IPS-18c (cell line): ENCODE measurements at regions not wholly inside any gene's neighbourhood (a gene's known extent, or its start where the extent isn't known, plus 50 kb on each side); places are given as distances from the start of the nearest gene placed in this dataset.
"Not testable (repeated sequence)": the region's sequence is repeated elsewhere in the genome, so short reads cannot be mapped to it uniquely, and the experiment has no call there.

Experiments used
- H3K4me3 ChIP-seq: 2 replicates; pipeline ENCODE4 v1.7.0; 2013; ENCODE audit warnings: low read depth, mild to moderate bottlenecking, low read length, moderate library complexity; ENCODE audit not compliant: insufficient read depth
- H3K9me3 ChIP-seq: one replicate; pipeline ENCODE4 v1.6.1; 2013; ENCODE audit warnings: mild to moderate bottlenecking, low read length, moderate library complexity; ENCODE audit not compliant: control insufficient read depth, insufficient read depth

DNA sequence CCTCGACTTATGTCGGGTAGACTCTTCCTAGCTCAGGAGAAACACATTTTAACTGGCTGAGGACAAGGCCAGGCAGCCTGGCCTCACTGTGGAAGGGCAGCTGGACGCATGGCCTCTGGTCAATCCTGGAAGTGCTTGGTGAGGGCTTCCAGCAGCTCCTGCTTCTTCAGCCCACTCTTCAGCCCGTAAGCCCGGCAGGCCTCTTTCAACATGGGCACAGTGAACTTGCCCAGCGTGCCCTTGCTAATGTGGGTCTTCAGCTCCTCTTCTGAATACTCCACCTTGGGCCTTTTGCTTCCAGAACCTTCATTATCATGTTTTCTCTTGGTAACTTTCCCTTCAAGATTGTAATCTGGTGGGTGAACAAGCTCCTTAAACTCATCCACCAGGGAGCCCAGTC is 132.2 kb upstream of the MAMLD1 start:
- H3K4me3 ChIP-seq: not testable (repeated sequence)
- H3K9me3 ChIP-seq: peaks cover 14% of the 10 kb centered on the region

DNA sequence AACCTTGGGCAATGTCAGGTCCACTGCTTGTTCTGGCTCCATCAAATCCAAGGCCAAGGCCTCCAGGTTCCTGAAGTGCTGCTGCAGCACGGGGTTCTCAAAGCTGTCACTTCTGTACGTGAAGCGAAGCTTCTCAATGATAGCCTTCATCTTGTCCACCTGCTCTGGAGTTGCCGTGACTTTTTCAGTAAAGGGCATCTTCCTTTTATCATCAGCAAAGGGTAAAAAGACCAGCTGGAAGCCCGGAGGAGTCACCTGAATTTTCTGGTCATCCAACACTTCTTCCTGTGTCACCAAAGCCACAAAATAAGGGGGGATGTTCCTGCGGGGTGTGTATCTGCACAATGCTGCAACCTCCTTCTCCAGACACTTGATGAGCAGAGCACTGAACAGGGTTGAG is 131.7 kb upstream of the MAMLD1 start:
- H3K9me3 ChIP-seq: peaks cover 14% of the 10 kb centered on the region
- H3K4me3 ChIP-seq: not testable (repeated sequence)

DNA sequence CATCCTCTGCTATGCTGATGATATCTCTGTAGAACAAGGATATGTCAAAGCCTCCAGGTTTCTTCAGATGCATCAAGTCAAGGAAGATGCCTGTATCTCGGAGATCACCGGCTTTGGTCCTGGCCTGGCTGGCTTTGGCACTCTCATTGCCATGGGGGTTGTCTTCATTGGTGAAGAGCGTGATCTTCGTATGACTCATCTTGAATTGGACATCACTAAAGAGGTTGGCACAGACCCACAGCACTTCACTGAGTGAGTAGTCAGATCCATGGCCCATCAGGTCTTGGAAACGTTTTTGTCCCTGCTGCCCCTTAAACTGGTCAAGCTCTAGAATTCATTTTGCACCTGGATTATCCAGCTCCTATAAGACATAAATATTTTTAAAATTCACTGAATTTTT is 130.9 kb upstream of the MAMLD1 start:
- H3K9me3 ChIP-seq: peaks cover 11% of the 10 kb centered on the region

DNA sequence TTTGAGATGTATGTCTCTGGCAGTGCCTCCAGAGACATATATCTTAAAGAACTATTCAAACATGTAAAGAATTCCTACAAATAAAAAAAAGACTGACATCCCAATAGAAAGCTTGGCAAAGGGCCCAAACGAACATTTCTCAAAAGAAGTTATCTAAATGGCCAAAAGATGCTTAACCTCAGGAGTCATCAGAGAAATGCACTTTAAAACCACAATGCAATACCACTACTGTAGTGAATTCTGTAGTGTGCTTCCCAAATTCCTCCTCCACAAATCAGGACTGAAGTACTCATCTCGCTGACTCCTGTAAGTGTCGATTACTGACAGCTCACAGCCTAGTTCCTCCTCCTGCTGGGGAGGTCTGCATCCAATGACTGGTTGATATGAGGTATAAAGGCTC is 129.0 kb upstream of the MAMLD1 start:
- Histone ChIP-seq H3K9me3 (peaks cover 6% of the 10 kb centered on the region), H3K4me3 (no peak overlapping the region)

More for the DNA sequence above, 130.9 kb upstream of the MAMLD1 start:
- not testable (repeated sequence) for H3K4me3 ChIP-seq

DNA sequence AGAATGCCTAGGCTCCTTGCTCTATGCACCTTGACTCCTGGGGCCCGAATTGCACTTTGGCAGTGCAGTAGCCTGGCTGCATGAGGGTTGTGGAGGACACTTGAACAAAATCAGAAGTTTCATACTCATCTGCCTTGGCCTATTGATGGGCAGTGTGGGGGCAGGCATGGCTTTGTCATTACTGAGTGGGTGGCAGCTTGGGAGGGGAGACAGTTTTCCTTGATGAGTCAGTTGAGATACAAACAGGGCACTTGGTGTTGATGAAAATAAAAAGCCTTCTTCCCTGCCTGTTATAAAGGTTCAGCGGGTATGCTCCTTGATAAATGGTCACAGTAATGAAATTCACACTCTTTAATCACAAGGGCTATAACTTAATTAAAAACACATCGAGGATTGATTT is 126.8 kb upstream of the MAMLD1 start:
- H3K4me3 ChIP-seq: no peak overlapping the region
- H3K9me3 ChIP-seq: peaks cover 3% of the 10 kb centered on the region

DNA sequence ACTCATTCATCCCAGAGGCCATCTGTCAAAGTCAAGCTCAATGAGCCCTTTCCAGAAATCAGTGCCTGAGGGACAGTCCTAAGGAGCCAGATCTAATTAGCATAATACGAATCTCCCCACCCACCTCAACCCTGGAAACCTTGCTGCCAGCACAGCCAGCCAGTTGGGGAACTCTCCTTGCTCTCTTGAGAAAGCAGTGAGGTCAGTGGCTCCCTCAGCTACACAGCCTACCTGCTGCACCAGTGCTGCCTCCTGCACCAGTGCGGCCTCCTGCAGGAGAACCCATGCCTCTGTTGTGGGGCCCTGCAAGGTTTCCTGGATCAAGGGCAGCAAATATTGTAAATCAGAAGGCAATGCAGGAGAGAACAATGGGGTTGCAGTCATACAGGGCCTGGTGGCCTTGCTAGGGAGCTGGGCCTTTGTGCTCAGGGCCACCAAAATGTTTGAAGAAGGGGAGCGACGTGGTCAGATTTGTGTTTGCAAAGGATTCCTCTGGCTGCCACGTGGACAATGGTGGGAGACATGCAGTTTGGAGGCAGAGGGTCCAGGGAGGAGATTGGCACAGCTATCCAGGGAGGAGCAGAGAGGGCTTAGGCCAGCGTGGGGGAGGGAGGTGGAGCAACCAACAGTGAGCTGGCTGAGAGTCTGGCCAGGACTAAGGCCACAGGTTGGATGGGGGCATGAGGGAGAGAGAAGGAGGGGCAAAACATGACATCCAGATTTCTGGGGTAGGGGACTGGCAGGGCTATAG is 124.3 kb upstream of the MAMLD1 start:
- no peak overlapping the region for H3K4me3 ChIP-seq
- H3K9me3 ChIP-seq: peaks cover 3% of the 10 kb centered on the region

DNA sequence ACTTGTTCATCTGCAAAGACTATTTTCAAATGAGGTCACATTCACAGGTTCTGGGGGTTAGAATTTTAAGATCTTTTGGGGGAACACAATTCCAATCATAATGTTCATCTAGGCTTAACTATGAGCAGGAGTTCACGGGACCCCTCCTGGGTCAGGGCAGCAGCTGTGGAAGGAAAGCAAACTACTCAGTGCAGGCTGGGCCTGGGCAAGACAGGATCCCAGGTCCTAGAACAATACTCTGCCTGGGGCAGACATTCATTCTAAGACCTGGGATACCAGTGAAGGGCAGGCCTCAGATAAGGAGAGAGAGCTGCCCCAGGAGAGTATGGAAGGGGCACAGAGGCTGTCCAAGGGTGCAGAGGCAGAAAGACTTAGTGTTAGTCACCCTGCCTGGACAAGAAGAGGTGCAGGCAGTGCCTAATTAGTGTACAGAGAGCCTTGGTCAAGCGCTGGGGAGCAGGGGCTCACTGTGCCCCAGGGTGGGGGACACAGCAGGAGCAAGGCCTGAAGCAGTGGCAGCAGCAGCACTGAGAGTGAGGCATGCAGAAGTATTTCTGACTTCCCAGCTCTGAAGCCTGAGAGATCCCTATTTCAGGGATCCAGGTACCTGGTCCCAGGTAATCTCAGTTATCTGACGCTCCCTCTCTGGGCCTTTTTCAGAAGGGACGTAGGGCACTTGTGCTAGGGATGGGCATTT is 123.0 kb upstream of the MAMLD1 start:
- H3K4me3 ChIP-seq: no peak overlapping the region
- peaks cover 3% of the 10 kb centered on the region for H3K9me3 ChIP-seq

DNA sequence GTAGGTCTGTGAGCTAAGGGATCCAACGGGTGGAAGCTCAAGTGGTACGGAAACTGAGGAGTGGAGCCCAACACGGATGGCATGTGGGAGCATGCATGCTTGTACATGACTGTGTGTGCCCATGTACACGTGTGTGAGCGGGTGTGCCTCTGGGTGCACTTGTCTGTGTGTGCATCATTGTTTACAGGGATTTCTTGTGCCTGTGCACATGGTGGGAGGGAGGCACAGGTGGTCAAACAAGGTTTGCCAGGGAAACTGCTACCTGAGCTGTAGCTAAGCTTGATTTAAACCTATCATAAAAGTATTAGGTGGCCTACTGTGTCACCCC is 122.5 kb upstream of the MAMLD1 start:
- Histone ChIP-seq H3K9me3 (peaks cover 3% of the 10 kb centered on the region), H3K4me3 (no peak overlapping the region)

DNA sequence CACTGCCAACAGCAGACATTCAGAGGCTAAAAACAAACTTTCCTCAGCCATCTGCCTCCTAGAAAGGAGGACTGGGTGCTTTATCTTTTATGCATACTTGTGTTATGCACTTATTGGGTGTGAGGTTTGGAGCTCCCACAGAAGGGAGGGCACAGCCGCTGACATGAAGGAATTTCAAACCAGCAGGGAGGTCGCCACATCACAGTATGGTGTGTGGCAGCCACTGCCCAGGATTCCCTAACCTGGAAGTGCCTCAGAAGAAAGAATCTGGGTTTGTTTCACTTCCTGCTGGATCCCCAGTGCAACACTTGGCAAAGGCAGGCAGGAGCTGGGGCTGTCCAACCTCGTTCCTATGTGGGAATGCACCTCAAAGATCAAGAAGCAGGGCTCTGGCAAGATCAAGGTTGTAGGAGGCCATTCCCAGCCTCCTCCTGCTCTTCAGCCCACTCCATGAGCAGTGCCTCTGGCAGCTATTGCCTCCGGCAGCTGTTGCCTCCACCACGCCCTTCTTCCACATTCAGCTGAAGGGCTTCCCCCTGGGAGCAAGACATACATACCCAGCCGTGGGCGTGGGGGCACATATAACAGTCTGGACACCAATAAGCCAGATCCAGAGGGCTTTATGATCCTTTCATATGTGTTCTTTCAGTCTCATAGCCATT is 109.0 kb upstream of the MAMLD1 start:
- no peak overlapping the region for H3K4me3 ChIP-seq
- peaks cover 6% of the 10 kb centered on the region for H3K9me3 ChIP-seq

DNA sequence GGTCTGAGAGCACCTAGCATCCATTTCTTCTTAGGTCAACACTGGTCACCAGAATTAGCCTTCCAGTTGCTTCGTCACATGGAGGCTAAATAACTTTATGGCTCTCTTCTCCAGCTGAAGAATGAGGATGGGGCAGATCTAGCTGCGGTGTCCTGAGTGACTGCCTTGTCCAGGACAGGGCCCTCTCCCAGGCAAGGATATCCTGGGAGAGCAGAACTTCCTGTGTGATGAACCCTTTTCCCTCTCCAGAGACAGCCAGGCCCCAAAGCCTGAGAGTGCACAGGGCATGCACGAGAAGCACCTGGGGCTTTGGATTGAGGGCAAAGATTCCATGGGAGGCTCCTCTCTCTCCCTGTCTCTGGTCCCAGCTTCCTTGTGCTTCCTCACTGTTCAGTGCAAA is 108.2 kb upstream of the MAMLD1 start:
- Histone ChIP-seq H3K4me3 (no peak overlapping the region), H3K9me3 (peaks cover 10% of the 10 kb centered on the region)

DNA sequence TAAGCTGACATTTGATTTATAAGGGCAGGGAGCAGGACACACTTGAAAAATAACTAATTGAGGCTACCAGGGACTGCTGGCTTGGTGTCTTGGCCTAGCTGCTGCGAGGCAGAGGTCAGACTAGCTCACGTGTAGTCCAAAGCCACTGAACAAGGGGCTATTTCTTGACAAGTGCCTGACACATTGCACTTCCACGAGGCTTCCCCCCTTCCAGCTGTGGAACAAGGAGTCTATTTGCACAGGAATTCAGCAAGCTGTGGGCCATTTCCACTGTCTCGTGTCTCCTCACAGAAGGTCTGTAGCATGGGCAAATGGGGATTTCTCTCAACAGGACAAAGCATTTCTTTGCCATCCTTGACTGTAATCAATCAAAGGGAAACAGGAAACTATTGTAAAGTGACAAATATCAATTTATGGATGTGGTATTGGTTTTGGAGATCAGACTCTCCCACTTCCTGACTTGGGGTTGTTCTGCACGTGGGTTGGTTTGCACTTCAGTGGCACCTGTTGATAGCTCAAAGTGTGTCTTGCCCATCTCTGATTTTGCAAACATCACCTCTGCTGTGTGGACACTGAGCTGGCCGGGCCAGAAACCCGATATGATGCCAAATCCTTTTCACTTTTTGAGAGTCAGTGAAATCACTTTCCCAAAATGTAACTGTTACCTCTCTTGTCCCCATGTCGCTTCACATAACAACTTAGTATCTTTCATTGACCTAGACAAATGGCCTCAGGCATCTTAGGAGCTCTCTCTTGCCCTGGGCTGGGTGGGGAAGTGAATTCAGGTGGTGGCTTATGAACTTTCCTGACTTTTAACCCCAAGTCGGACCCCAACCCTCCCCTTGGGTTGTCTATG is 107.4 kb upstream of the MAMLD1 start:
- no peak overlapping the region for H3K4me3 ChIP-seq
- H3K9me3 ChIP-seq: peaks cover 10% of the 10 kb centered on the region

DNA sequence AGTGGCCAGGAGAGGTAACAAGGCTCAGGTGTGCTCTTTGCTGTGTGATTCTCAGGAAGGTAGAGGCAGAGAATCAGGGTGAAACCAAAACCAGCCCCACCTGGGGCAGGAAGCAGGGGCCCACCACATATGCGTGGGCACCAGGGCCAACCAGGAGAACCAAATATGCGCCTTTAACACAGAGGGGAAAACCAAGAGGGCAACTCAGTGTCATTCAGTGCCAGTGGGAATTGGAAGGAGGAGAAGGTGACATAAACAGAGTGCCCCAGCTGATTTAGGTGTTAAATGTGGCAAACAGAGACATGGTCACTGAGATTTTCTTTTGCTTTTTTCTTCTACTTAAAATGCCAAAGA is 106.8 kb upstream of the MAMLD1 start:
- no peak overlapping the region for H3K4me3 ChIP-seq
- peaks cover 10% of the 10 kb centered on the region for H3K9me3 ChIP-seq

DNA sequence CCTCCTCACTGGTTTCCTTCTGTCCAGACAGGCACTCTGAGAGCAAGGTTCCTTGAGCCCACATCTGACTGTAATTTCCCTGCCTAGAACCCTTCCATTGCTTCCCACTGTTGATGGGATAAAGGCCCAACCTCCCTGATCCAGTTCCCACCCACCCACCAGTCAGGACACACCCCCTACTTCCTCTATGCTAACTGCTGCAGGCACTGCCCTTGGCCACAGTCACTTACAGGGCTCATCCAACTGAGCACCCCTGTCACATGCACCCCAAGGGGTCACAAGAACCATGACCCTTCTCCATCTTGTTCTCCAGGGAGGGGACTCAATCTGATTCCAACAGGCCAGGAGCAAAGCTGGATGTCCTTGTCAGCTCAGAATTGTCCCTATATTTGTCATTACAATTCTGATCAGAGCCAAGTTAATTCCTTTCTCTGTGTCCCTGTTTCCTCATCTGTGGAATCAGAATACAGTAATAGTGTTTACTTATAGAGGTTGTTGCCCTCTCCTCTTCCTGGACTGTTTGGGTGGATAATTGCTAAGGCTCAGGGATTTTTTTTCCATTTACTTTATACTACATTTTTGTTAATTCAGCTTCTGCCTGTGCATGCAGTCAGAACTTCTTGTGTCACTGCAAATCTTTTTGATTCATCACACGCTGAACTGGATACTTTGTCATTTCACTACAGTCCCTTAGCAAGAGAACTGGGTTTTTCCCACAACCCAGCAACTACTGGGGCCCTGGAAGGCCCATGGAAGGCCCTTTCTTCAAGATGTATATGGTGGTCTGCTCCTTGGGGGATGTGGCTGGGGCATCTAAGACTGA is 105.6 kb upstream of the MAMLD1 start:
- Histone ChIP-seq H3K9me3 (peaks cover 10% of the 10 kb centered on the region), H3K4me3 (no peak overlapping the region)

DNA sequence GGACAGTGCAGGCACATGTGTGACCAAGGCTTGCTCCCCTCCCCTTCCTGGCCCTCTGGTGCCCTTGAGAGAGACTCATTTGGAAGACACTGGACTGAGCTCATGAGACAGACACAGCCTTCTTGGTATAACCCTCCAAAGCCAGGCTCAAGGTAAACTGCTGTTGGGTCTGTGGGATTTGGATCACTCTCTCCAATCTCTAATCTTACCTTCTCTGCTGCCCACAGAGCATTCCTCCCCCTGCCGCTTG is 105.0 kb upstream of the MAMLD1 start:
- no peak overlapping the region for H3K4me3 ChIP-seq
- peaks cover 10% of the 10 kb centered on the region for H3K9me3 ChIP-seq

DNA sequence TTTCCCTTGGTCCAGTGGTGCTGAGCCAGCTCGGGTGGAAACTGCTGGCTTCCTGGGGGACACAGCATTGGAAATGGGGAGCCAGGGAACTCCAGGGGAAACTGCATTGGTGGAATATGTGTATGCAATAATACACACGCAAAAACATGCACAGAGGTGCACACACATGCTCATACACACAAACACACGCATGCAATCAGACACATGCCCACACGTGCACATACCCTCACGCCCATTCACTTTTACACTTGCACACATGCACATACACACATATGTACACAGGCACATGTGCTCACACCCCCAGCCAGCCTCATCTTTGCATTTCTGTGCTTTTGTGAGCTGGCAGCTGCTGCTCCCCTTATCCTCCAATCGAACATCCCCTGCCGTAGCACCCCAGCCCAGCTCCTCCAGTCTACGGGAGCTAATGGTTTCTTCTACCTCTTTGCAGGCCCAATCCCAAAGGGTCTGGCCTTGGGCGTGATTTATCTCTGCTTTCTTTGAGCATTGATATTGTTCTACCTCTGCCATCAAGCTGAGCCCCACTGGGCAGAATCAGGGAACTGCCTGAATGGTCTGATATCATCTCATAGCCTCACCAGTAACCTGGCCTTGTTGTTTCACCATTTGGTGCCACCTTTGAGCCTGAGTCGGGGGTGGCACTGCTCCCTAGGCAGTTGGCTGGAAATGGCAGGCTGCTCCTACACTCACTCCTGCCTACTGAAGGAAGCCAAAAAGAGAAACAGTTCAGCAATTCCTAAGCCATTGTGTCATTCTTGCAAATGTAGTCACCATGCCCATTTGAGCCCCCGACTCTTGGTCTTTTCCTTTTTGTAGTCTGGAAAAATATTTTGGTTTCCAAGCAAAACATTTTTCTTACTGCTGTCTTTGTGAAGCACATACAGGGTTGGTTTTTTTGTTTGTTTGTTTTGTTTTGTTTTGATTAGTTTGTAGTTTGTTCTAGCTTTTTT is 104.4 kb upstream of the MAMLD1 start:
- peaks cover 9% of the 10 kb centered on the region for H3K9me3 ChIP-seq
- H3K4me3 ChIP-seq: no peak overlapping the region

DNA sequence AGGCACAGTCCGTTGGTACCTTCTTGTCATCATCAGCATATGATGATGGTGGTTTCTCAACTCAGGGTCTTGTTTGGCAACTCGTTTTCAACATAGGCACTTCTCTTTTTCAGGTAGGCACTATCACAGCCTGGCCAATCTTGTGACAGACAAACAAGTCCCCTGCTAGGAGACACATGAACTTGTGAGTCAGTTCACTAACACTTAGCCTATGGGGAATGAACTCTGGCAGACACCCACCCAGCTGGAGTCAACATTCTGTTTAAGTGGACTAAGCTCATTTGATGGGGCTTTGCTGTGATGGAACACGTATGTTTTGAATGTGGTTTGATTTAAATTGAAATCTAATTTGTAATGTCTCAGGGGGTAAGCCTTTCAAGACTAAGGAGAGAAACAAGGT is 100.7 kb upstream of the MAMLD1 start:
- H3K9me3 ChIP-seq: peaks cover 6% of the 10 kb centered on the region
- no peak overlapping the region for H3K4me3 ChIP-seq
